ENCODE measurements at regions not wholly inside any gene's neighbourhood (a gene's known extent, or its start where the extent isn't known, plus 50 kb on each side); places are given as distances from the start of the nearest gene placed in this dataset.
"Not testable (repeated sequence)": the region's sequence is repeated elsewhere in the genome, so short reads cannot be mapped to it uniquely, and the experiment has no call there.

GRCh38 chr10:28733245-28733644 lies 55.9 kb downstream of the BAMBI start:
- no peak for DNase-seq (ENCODE audit: low spot score)

DNA sequence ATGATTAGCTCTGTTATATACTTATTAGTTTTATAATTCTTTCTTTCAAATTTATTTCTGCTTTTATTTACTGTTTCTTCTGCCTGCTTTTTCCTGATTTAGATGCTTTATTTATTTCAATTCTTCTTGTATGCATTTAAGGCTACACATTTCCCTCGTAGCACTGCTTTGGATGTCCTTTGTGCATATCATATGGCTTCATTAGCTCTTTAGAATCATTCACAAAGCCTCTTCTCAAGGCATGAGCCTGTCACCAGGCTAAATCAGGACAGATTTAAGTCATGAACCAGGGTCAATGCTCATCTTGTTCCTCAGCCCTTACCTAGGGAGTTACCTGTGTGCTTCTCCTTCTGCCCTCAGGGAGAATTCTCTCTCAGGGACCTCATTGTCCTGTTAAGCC lies 56.3 kb downstream of the BAMBI start:
- DNase-seq (ENCODE audit: low spot score) = no peak

GRCh38 chr10:28734938-28735759 lies 57.8 kb downstream of the BAMBI start:
- no peak for DNase-seq (ENCODE audit: low spot score)

DNA sequence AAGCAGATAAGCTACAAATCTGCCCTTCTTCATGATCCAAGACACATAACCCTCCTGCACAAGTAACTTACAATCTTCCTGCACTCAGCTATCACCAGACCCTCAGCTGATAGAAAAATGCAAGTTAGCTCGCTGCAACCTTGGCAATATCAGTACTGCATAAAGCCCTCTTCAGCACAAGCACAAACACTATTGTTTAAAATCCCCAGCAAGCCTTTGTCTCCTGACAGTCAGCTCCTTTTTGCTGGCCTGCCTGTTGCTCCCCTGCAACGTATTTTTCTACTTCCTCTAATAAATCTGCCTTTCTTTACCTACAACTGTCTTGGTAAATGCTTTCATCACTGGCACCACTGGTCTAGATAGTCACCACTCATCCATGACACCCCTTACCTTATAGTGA lies 59.8 kb downstream of the BAMBI start:
- DNase-seq (ENCODE audit: low spot score) = no peak

DNA sequence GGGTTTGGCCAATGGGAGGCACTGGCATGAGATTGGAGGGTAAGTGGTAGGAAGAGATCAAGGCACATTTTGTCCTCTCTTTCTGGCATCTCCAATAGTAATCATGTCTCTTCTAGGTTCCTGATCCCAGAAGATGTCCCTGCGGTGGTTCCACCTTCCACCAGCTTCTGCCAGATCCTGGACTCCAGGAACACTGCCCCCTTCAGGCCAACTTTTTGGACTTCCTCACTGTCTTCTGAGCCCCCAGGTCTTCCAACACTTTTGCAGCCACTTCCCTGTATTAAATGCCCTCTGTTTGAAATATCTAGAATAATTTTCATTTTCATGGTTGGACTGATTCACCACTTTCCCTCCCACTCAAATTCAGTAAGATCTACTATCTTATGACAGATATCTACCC lies 60.9 kb downstream of the BAMBI start:
- no peak for DNase-seq (ENCODE audit: low spot score)

GRCh38 chr10:28743576-28743975 lies 66.3 kb downstream of the BAMBI start:
- DNase-seq (ENCODE audit: low spot score) = no peak

DNA sequence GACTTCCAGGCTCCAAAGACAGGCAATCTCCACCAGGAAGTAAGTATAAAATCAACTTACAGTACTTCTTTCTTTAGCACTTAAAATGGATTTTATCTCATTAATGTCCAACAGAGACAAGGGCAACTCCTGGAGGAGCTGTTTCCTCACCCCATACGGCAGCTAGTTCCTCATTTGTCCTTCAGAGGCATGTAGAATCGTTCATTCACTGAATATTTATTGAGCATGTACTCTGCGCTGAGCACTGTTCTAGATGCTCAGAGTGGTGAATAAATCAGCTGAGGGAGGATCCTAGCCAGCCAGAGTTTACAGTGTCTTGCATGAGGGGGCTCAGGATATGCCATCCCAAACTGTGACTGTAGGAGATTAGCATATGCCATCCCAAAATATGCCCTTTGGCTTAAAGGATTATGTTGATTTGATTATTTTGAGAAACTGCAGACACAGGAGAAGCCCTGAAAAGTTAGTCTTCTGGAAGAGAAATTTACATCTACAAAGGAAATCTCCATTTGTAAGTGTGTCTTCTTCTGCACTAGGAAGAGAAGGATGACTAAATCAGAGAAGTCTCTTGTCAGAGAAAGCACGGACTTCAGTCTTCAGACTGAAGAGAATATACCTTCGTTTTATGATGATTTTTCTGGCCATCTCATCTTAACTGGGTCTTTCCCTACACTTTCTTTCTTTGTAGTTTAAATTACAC lies 66.9 kb downstream of the BAMBI start:
- no peak for DNase-seq (ENCODE audit: low spot score)

GRCh38 chr10:28754930-28755718 lies 77.8 kb downstream of the BAMBI start:
- no peak for DNase-seq (ENCODE audit: low spot score)

DNA sequence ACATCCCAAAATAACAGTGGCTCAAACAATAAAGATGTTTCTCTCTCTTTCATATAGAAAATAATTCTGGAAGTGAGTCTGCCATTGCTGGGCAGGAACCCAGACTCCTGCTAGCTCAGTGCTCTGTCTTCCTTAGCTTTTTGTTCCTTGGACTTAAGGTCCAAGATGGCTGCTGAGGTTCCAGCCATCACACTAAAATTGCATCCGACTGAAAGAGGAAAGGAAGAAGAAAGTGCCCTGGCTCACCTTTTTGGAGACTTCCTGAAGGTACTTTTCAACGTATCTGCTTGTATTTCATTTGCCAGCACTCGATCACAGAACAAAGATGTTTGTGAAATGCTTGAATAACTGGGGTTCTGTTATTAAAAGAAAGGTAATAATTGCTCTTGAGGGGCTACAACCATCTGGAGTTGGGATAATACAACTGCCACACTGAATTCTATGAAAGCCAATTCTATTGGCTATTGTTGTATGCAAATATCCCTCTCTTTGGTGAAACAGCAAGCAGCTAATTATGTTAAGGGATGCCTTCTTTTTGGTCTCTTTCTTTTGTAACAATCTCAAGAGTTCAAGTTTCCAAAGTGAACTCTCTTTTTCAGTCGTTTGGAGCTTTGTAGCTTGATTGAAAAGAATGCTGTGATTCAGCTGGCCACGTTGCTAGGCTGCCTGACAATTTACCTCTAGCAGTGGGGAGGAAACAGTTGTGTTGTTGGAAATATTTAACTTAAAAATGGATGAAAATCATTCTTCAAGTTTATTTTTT lies 83.9 kb downstream of the BAMBI start:
- no peak for DNase-seq (ENCODE audit: low spot score)

DNA sequence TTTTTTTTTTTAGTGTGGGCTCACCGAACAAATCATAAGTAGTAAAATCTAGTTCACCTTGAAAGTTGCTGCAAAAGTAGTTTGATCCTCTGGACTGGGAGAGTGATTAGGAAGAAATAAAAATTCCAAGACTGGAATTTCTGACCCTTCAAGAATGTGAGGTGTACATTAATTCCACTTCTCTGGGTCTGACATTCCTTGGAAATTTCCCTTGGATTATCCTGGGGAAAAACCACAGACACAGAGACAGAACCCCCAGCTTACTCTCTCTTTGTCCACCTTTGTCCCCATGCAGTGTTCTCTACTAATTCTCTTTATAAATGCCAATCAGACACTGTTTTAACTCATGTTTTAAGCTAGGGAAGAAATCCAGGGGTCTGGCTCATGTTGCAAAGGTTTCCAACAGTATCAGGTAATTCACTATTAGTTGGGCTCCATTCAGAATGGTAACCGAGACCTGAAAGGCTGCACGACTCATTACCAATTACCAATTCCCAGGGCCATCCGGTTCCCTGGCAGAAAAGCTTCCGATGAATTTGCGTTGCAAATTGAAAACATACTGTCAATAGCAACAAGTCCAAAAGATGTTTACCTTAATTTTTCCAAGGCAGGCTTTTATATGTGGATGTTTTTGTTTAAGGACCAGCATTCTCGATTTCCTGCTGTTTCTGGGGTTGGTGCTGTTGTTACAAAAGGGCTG lies 86.3 kb downstream of the BAMBI start:
- DNase-seq (ENCODE audit: low spot score) = no peak

GRCh38 chr10:28765641-28766040 lies 88.3 kb downstream of the BAMBI start:
- DNase-seq (ENCODE audit: low spot score) = no peak

GRCh38 chr10:28768227-28768626 lies 90.9 kb downstream of the BAMBI start:
- no peak for DNase-seq (ENCODE audit: low spot score)

GRCh38 chr10:28769091-28769604 lies 91.8 kb downstream of the BAMBI start:
- no peak for DNase-seq (ENCODE audit: low spot score)

- DNase-seq (ENCODE audit: low spot score) = not testable (repeated sequence)
Observed at GRCh38 chr10:28771580-28772090, 94.3 kb downstream of the BAMBI start.

DNA sequence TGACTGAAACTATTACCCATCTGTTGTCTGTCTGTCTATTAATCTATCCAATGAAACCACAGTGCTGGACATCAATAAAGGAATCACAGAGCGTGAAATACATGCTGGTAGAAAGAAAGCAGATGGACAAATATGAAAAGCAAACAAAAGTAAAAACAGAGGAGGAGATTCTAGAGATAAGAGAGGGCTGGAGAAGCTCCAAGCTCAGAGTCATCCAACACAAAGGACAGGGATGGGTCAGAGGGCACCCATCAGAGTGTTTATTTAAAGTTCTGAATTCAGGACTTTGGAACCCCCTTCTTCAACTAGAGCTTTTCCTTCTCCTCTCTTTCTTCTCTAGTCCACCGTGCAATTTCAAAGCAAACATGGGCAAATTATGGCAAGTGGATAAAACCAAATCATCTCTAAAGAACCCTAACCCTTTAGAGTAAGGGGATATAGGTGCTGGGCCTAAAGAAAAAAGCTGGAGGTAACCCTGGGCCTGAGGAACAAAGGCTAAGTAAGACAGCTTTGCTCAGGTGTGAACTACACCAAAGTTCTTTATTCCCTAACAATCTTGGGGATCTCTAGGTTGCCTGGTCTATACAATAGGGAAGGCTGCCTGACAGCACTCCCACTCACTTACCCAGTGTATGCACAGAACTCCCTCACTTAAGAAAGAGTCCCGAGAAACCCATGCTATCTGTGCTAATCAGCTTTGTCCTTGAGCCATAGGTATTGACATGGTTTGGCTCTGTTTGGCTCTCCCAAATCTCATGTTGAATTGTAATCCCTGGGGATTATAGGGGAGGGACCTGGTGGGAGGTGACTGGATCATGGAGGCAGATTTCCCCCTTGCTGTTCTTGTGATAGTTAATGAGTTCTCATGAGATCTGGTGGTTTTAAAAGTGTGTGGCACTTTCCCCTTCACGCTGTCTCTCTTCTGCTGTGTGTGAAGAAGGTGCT lies 97.0 kb downstream of the BAMBI start:
- no peak for DNase-seq (ENCODE audit: low spot score)

DNA sequence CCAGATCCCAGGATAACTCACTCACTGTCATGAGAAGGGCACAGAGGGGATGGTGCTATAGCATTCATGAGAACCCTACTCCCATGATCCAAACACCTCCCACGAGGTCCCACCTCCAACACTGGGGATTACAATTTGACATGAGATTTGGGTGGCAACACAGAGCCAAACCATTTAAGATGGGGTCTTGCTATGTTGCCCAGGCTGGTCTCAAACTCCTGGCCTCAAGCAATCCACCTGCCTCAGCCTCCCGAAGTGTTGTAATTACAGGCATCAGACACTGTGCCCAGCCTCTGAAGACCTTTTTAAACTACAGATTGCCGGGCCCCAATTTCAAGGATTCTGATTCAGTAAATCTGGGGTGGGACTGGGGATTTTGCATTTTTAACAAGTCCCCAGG lies 98.5 kb downstream of the BAMBI start:
- no peak for DNase-seq (ENCODE audit: low spot score)

DNA sequence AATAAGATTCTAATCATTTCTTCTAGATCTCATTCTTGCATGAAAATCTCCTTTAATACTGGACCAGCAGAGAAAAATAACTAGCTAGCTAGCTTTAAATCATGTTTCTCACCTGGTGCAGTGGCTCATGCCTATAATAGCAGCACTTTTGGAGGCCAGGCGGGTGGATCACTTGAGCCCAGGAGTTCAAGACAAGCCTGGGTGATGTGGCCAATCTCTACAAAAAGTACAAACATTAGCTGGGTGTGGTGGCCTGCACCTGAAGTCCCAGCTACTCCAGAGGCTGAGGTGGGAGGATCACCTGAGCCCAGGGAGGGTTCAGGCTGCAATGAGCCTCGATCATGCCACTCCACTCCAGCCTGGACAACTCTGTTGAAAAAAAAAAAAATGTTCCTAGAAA lies 99.2 kb downstream of the BAMBI start:
- DNase-seq (ENCODE audit: low spot score) = no peak

GRCh38 chr10:28777911-28778310 lies 100.6 kb downstream of the BAMBI start:
- DNase-seq (ENCODE audit: low spot score) = no peak

- DNase-seq (ENCODE audit: low spot score) = no peak
Observed at GRCh38 chr10:28778524-28778923, 101.2 kb downstream of the BAMBI start.

All from HT-29 (cell line).